ENCODE measurements at regions not wholly inside any gene's neighbourhood (a gene's known extent, or its start where the extent isn't known, plus 50 kb on each side); places are given as distances from the start of the nearest gene placed in this dataset.

DNA sequence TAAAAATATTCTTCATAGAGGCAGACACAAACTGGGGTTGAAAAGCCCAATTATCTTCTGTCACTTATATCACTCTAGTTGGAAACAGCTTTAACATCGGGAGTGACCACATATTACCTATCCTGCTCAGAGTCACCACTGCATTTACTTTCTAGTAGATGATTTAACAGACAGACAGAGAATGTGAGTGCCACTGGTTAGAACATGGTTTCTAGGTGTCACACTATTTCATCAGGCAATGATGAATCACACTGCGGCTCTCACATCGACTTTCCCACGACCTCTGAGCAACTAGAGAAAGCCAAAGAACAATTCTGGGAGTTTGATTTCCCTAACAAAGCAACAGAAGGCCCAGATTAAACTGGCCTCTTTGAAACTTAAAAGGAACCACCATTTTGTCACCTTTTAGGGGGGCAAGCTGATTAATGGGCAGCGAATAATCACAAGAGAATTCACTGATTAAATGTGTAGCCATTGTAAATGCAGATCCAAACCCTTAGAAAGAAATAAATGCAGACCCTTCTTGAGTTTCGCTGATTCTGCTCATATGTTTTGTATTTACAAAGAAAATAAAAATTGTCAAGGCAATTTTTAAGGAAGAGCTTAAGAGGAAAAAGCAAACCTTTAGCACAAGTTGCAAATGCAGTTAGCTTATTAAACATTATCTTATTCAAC is 112.6 kb upstream of the KBTBD8 start:
- Mint-ChIP-seq H3K9me3 (ENCODE audit: unreplicated experiment) (no peaks in the 10 kb centered on the region), H3K4me1 (ENCODE audit: unreplicated experiment) (no peaks in the 10 kb centered on the region), H3K36me3 (ENCODE audit: unreplicated experiment) (no peaks in the 10 kb centered on the region), H3K27me3 (ENCODE audit: unreplicated experiment) (peaks cover 25% of the 10 kb centered on the region), H3K27ac (ENCODE audit: unreplicated experiment) (no peak overlapping the region), H3K4me3 (ENCODE audit: unreplicated experiment) (no peak overlapping the region)
- TF ChIP-seq, protein P1, sequence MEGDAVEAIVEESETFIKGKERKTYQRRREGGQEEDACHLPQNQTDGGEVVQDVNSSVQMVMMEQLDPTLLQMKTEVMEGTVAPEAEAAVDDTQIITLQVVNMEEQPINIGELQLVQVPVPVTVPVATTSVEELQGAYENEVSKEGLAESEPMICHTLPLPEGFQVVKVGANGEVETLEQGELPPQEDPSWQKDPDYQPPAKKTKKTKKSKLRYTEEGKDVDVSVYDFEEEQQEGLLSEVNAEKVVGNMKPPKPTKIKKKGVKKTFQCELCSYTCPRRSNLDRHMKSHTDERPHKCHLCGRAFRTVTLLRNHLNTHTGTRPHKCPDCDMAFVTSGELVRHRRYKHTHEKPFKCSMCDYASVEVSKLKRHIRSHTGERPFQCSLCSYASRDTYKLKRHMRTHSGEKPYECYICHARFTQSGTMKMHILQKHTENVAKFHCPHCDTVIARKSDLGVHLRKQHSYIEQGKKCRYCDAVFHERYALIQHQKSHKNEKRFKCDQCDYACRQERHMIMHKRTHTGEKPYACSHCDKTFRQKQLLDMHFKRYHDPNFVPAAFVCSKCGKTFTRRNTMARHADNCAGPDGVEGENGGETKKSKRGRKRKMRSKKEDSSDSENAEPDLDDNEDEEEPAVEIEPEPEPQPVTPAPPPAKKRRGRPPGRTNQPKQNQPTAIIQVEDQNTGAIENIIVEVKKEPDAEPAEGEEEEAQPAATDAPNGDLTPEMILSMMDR (IDR thresholded peaks at IDR 0.05): no peak
- no peak for DNase-seq (ENCODE audit: extremely low spot score, unreplicated experiment)

DNA sequence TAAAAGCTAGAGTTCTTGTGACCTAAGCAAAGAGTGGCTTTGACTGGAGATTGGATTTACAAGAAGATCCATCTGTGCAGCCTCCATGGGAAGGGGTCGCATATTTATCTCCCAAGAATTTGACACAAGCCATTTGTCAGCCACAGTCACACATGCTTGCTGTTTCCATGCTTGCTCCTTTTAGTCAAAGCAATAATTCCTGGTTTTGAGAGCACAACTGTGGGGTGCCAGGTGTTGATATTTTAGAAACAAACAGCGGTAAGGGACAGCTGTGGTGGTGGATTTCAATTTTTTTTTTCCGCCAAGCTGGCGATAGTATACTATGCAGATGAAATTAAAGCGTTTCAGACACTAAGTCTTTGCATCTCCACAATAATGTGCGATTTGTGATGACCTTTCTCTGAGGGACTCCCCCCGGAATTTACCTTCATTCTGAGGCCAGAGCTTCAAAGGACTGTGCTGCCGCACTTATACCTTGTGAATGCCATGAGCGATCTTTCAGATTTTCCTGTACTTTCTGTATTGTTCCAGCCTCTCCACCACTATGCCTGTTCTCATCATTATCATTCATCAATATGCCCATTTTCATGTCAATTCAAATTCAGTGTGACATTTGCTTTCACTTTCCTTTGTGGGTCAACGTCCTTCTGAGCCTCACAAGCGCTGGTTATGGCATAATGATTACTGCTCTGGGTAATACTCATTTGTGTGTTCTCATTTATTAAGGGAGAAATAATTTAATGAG is 108.2 kb upstream of the KBTBD8 start:
- Mint-ChIP-seq H3K9me3 (ENCODE audit: unreplicated experiment) (no peaks in the 10 kb centered on the region), H3K36me3 (ENCODE audit: unreplicated experiment) (no peaks in the 10 kb centered on the region), H3K27me3 (ENCODE audit: unreplicated experiment) (peaks cover 30% of the 10 kb centered on the region), H3K27ac (ENCODE audit: unreplicated experiment) (no peak overlapping the region), H3K4me3 (ENCODE audit: unreplicated experiment) (no peak overlapping the region), H3K4me1 (ENCODE audit: unreplicated experiment) (no peaks in the 10 kb centered on the region)
- TF ChIP-seq, protein P1 (IDR thresholded peaks at IDR 0.05): no peak
- DNase-seq (ENCODE audit: extremely low spot score, unreplicated experiment): no peak

DNA sequence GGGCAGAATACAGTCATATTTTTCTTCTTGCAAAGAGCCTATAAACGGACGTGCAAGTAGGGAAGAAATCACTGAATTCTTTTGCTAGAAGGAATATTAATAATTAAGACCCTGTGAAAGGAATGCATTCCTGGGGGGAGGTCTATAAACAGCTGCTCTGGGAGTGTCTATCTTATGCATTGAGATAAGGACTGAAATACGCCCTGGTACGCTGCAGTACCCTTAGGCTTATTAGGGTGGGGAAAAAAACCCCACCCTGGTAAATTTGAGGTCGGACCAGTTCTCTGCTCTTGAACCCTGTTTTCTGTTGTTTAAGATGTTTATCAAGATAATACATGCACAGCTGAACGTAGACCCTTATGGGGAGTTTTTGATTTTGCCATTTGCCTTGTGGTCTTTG is 100.0 kb upstream of the KBTBD8 start:
- no peak overlapping the region for H3K27ac Mint-ChIP-seq (ENCODE audit: unreplicated experiment)
- H3K27me3 Mint-ChIP-seq (ENCODE audit: unreplicated experiment): peaks cover 16% of the 10 kb centered on the region
- TF ChIP-seq, protein P1 (IDR thresholded peaks at IDR 0.05): no peak
- peaks cover 32% of the 10 kb centered on the region for H3K9me3 Mint-ChIP-seq (ENCODE audit: unreplicated experiment)
- H3K4me3 Mint-ChIP-seq (ENCODE audit: unreplicated experiment): no peak overlapping the region
- H3K36me3 Mint-ChIP-seq (ENCODE audit: unreplicated experiment): no peaks in the 10 kb centered on the region
- DNase-seq (ENCODE audit: extremely low spot score, unreplicated experiment): no peak
- no peaks in the 10 kb centered on the region for H3K4me1 Mint-ChIP-seq (ENCODE audit: unreplicated experiment)

DNA sequence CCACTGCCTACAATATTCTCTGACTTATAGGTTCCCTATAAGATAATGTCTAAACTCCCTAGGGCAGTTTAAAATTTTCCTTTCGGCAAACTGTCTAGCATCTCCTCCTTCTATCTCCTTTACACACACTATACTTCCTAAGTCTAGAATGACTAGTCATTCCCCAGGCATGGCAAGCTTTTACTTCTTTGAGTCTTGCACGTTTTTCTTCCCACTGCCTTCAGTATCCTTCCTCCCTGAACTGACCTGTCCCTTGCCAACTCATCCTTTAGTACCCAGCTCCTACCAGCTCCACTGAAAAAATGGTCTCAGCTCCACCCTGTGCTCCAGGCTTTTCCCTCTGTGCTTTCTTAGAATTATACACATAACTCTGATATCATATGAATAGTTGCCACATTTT is 93.8 kb upstream of the KBTBD8 start:
- Mint-ChIP-seq H3K27ac (ENCODE audit: unreplicated experiment) (no peak overlapping the region), H3K4me1 (ENCODE audit: unreplicated experiment) (no peaks in the 10 kb centered on the region)

More for the DNA sequence above, 93.8 kb upstream of the KBTBD8 start:
- TF ChIP-seq, protein P1 (IDR thresholded peaks at IDR 0.05): no peak
- no peaks in the 10 kb centered on the region for H3K36me3 Mint-ChIP-seq (ENCODE audit: unreplicated experiment)
- no peak for DNase-seq (ENCODE audit: extremely low spot score, unreplicated experiment)
- H3K4me3 Mint-ChIP-seq (ENCODE audit: unreplicated experiment): no peak overlapping the region
- peaks cover 18% of the 10 kb centered on the region for H3K9me3 Mint-ChIP-seq (ENCODE audit: unreplicated experiment)
- peaks cover 30% of the 10 kb centered on the region for H3K27me3 Mint-ChIP-seq (ENCODE audit: unreplicated experiment)

All from osteocyte (in vitro differentiated cells).